Endothelial cell of umbilical vein (primary cell): ENCODE measurements at regions not wholly inside any gene's neighbourhood (a gene's known extent, or its start where the extent isn't known, plus 50 kb on each side); places are given as distances from the start of the nearest gene placed in this dataset.
A peak's percentile ranks its signal among the peaks of the same experiment; 100 is the strongest.

Experiments
- BruUV-seq: library from RNA; stranded (reverse); fragments of 400-500 nt; replicated peaks from 2 replicates; lab custom pipeline; 2021; lab: Mats Ljungman, UMichigan
- CTCF ChIA-PET: fragments of 300-600, 350-600 bp; sonication (Branson Sonifier 250); formaldehyde crosslinking; loops from one replicate; lab custom pipeline; 2021; ENCODE audit warnings: antibody characterized with exemption, inconsistent platforms; lab: Charles Lee
- POLR2A ChIA-PET: fragments of 300-600, 350-600 bp; sonication (Branson Sonifier 250); formaldehyde crosslinking; loops from one replicate; lab custom pipeline; 2021; ENCODE audit warnings: antibody characterized with exemption, inconsistent platforms; lab: Charles Lee
- DNase-seq: peaks from one replicate; pipeline ENCODE4 v3.0.0-alpha.2; 2011; ENCODE audit warnings: low read depth, low spot score
- FAIRE-seq: peaks from 2 replicates; lab custom pipeline; 2011; peaks lifted over from hg19 to GRCh38; lab: Jason Lieb, UNC
- H2AFZ ChIP-seq: 2 replicates; pipeline ENCODE4 v1.6.0; 2012; ENCODE audit warnings: low read depth, low read length, control low read depth, inconsistent platforms
- H3K27ac ChIP-seq: 2 replicates; pipeline ENCODE4 v1.5.1; 2011; ENCODE audit warnings: low read depth, mild to moderate bottlenecking, control low read depth, low read length, moderate library complexity; ENCODE audit not compliant: insufficient read depth
- H3K27me3 ChIP-seq, 2 experiments: 2 replicates each; pipeline versions ENCODE4 v1.6.0 to v1.6.1; 2011; ENCODE audit warnings: low read length in 2 of 2, mixed read lengths in 1 of 2; ENCODE audit not compliant: control insufficient read depth in 2 of 2, insufficient read depth in 2 of 2
- H3K36me3 ChIP-seq, 2 experiments: 2 replicates in 1 of 2; 3 replicates in 1 of 2; pipeline ENCODE4 v1.5.1; 2011; ENCODE audit warnings: low read length in 2 of 2, mild to moderate bottlenecking in 1 of 2, moderate library complexity in 1 of 2; ENCODE audit not compliant: control insufficient read depth in 2 of 2, insufficient read depth in 2 of 2; ENCODE audit errors: extremely low read depth in 1 of 2
- H3K4me1 ChIP-seq: 3 replicates; pipeline ENCODE4 v1.5.1; 2011; ENCODE audit warnings: mild to moderate bottlenecking, low read length; ENCODE audit not compliant: control insufficient read depth, insufficient read depth; ENCODE audit errors: extremely low read depth
- H3K4me2 ChIP-seq: 2 replicates; pipeline ENCODE4 v1.6.1; 2011; ENCODE audit warnings: low read length, control low read depth, mixed read lengths; ENCODE audit not compliant: insufficient read depth
- H3K4me3 ChIP-seq, 3 experiments: fragments of 200-600 bp in 1 of 3; sonication (generic), shearing (Covaris generic) in 1 of 3; replicated peaks in 1 of 3; 2 replicates each; pipeline ENCODE4 v1.5.1; 2011 to 2016; ENCODE audit warnings: control low read depth in 3 of 3, low read length in 3 of 3, mild to moderate bottlenecking in 2 of 3, inconsistent platforms in 1 of 3, low read depth in 1 of 3, moderate library complexity in 1 of 3; ENCODE audit not compliant: insufficient read depth in 1 of 3
- H3K79me2 ChIP-seq: 2 replicates; pipeline ENCODE4 v1.6.0; 2012; ENCODE audit warnings: low read length, inconsistent platforms; ENCODE audit not compliant: control insufficient read depth, insufficient read depth
- H3K9ac ChIP-seq: replicated peaks from 2 replicates; pipeline ENCODE3; 2011; ENCODE audit warnings: low read length, control low read depth; ENCODE audit not compliant: insufficient read depth; ENCODE audit errors: extremely low read depth
- H3K9me1 ChIP-seq: replicated peaks from 3 replicates; pipeline ENCODE4 v1.6.0; 2011; ENCODE audit warnings: mild to moderate bottlenecking, low read length; ENCODE audit not compliant: control insufficient read depth, insufficient read depth; ENCODE audit errors: extremely low read depth
- H3K9me3 ChIP-seq: replicated peaks from 2 replicates; pipeline ENCODE4 v1.5.1; 2012; ENCODE audit warnings: low read length, inconsistent platforms; ENCODE audit not compliant: control insufficient read depth, insufficient read depth
- H4K20me1 ChIP-seq: replicated peaks from 2 replicates; pipeline ENCODE3; 2011; ENCODE audit warnings: mild to moderate bottlenecking, low read length; ENCODE audit not compliant: control insufficient read depth, insufficient read depth; ENCODE audit errors: extremely low read depth
- MYC ChIP-seq: IDR thresholded peaks from one replicate; pipeline ENCODE4 v1.6.1; 2011; ENCODE audit warnings: mild to moderate bottlenecking, low read depth, low read length
- POLR2AphosphoS5 ChIP-seq: IDR thresholded peaks from 2 replicates; pipeline ENCODE4 v1.6.1; 2012; ENCODE audit warnings: low read depth, mild to moderate bottlenecking, control low read depth, low read length, moderate library complexity; ENCODE audit not compliant: insufficient read depth
- dilution Hi-C: fragments of 300-500 bp; cut with MboI; formaldehyde crosslinking; loops from one replicate; pipeline ENCODE4 v1.15.0; 2019; ENCODE audit warnings: low sequenced_read_pairs; ENCODE audit not compliant: extremely low pct_ligation_motif_present
- intact Hi-C: fragments of 100-400 bp; cut with micrococcal nuclease; formaldehyde crosslinking; loops from one replicate; pipeline ENCODE4 v1.10.0; 2022
- TF ChIP-seq, protein P1 (sequence below), 2 donors: IDR thresholded peaks; 1 replicate in 1 of 2; 2 replicates in 1 of 2; pipeline ENCODE4 v1.5.1; 2011; ENCODE audit warnings: low read length in 2 of 2, mild to moderate bottlenecking in 2 of 2, moderate library complexity in 2 of 2, control low read depth in 1 of 2, inconsistent platforms in 1 of 2, low read depth in 1 of 2; ENCODE audit not compliant: insufficient read depth in 1 of 2; ENCODE audit errors: extremely low read depth in 1 of 2
- TF ChIP-seq, protein P2 (sequence below): IDR thresholded peaks from 2 replicates; pipeline ENCODE4 v1.6.1; 2011; ENCODE audit not compliant: insufficient read depth, insufficient read length

DNA sequence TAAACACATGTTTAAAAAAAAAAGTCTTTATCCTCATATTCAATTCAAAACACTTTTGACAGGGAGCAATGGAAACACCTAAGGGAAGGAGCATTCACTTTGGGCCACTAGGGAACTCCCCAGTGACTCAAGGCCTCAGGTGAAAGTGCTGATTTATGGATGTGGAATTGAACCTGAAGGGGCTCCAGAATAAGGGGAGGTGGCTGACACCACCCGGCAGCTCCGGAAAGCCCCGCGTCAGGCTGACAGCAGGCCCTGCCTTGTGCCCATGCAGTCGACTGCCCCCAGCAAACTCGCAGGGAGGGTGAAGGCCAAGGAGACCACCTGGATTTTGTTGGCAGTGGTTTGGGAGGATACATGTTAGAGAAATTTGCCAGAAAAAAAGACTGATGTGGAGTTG, 275.3 kb upstream of the NCKAP5 start:
- H3K4me3 ChIP-seq, result no peak overlapping the region
- dilution Hi-C loops (no loop called here), intact Hi-C loops (loop anchor here (10.0 kb wide), 2 partner anchors 389 to 1499 kb away; no protein-coding TSS in a partner anchor)
- CTCF ChIA-PET, result interaction anchor here (0.6 to 5.4 kb wide), 64 partner anchors 9 to 1578 kb away, joined by 3 to 84 read pairs (median 4); partner anchors contain the start of gene NCKAP5
- no peak overlapping the region for H3K27ac ChIP-seq
- no peaks in the 10 kb centered on the region for H4K20me1 ChIP-seq
- TF ChIP-seq MYC (no peak), POLR2AphosphoS5 (no peak)
- TF ChIP-seq, protein P1, sequence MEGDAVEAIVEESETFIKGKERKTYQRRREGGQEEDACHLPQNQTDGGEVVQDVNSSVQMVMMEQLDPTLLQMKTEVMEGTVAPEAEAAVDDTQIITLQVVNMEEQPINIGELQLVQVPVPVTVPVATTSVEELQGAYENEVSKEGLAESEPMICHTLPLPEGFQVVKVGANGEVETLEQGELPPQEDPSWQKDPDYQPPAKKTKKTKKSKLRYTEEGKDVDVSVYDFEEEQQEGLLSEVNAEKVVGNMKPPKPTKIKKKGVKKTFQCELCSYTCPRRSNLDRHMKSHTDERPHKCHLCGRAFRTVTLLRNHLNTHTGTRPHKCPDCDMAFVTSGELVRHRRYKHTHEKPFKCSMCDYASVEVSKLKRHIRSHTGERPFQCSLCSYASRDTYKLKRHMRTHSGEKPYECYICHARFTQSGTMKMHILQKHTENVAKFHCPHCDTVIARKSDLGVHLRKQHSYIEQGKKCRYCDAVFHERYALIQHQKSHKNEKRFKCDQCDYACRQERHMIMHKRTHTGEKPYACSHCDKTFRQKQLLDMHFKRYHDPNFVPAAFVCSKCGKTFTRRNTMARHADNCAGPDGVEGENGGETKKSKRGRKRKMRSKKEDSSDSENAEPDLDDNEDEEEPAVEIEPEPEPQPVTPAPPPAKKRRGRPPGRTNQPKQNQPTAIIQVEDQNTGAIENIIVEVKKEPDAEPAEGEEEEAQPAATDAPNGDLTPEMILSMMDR (IDR thresholded peaks at IDR 0.05; ENCODE audit: extremely low read depth in 1 of 2, insufficient read depth in 1 of 2, low read depth in 1 of 2, low read length in 2 of 2), result no peak
- TF ChIP-seq, protein P2, sequence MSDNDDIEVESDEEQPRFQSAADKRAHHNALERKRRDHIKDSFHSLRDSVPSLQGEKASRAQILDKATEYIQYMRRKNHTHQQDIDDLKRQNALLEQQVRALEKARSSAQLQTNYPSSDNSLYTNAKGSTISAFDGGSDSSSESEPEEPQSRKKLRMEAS, result no peak
- no peaks in the 10 kb centered on the region for H3K27me3 ChIP-seq
- H3K9ac ChIP-seq, result no peak overlapping the region
- BruUV-seq, result no TSS peak
- no peaks in the 10 kb centered on the region for H3K36me3 ChIP-seq
- DNase-seq, result no peak
- H3K79me2 ChIP-seq, result no peaks in the 10 kb centered on the region
- POLR2A ChIA-PET, result no interaction called here
- H3K4me1 ChIP-seq, result peaks cover 33% of the 10 kb centered on the region
- no peaks in the 10 kb centered on the region for H3K9me3 ChIP-seq
- peak overlapping the region; percentile 61 for H2AFZ ChIP-seq
- no peaks in the 10 kb centered on the region for H3K9me1 ChIP-seq
- no peak overlapping the region for H3K4me2 ChIP-seq
- FAIRE-seq, result no peak
